ENCODE measurements at regions not wholly inside any gene's neighbourhood (a gene's known extent, or its start where the extent isn't known, plus 50 kb on each side); places are given as distances from the start of the nearest gene placed in this dataset.

GRCh38 chr18:21997207-21998143, 171.9 kb upstream of the GATA6 start:
- DNase-seq = no peak

DNA sequence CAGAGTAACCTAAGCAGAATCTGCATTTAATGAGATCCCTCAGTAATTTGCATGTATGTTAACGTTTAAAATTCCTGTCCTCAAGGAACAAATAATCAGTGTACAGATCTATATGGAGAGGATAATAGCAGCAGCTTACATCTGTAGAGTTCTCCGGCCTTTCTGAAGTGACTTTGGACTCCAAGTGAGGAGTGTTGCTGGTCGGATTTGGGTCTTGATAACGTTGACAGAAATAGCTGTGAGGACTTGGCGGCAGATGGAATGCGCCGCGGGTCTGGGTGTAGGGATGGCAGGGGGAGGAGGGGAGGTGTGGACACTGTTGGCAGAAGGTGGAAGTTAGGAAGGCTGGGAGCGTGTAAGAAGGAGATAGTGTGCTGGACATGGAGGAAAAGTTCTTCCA, 170.9 kb upstream of the GATA6 start:
- DNase-seq = no peak

- DNase-seq = no peak
Observed at GRCh38 chr18:22001912-22002487, 167.4 kb upstream of the GATA6 start.

GRCh38 chr18:22005191-22005841, 164.1 kb upstream of the GATA6 start:
- DNase-seq = no peak

DNA sequence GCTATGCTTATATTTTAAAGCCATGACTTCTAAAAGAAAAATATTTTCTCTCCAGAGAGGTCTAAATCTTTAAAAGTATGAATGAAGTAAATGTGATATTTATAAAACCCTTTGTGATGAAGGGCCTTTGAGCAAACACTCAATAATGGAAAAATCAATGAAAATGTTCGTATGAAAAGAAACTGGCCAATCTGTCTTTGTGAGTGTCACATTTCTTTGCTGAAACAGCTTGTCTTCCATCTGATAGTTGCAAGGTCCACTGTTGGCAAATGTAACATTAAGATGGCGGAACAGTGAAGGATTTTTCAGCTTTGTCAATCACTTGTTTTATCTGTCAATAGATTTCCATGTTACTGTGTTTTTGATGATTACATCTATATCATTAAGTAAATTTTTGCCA, 162.9 kb upstream of the GATA6 start:
- DNase-seq = no peak

DNA sequence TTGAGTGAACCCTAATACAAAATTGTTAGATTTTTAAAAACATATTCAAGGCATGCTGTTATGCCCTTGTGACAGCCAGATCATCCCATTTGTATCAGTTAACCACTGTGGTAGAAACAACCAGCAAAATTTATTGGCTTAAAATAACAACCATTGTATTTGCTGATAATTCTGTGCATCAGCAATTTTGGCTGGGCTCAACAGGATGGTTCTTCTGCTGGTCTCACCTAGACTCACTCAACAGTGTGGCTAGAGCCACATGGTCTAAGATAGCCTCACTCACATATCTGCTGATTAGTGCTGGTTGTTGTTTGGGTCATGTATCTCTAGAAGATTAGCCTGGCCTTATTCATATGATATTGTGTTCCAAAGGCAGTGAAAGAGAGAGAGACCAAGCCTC, 160.1 kb upstream of the GATA6 start:
- DNase-seq = no peak

DNA sequence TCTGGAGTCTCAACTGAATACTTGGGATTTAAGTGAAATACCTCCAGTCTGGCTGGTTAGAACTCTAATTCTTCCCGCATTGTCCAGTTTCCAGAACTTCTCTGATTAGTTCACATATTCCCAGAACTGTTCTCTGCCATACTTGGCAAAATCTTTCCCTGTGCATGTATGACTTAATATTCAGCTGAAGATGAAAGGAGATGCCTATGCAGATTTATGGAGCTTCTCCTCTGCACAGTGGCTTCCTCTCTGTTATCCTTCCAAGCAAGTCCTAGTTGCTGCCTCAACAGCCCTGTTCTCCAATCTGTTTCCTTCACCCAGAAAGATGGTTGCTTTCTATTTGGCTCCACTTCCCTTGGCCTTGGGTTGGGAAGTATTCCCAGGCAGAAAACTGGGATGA, 155.4 kb upstream of the GATA6 start:
- DNase-seq = no peak

GRCh38 chr18:22015156-22015555, 154.2 kb upstream of the GATA6 start:
- DNase-seq = no peak

- DNase-seq = no peak
Observed at GRCh38 chr18:22018366-22018765, 151.0 kb upstream of the GATA6 start.

DNA sequence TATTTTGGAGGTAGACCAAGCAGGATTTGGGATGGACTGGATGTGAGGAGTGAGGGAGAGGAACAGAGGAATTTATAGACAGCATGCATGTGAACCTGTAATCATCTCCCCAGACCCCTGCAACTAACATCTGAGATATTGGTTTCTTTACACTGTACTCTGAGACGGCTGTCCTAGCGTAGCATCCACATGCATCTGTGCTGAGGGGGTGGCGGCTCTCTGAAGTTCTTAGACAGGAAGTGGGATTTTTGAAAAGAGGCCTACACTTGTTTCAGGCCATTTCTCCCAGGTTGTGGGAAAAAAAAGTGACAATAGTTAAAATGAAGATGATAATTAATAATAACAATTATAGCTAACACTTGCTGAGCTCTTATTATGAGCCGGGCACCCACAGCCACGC, 150.2 kb upstream of the GATA6 start:
- DNase-seq = no peak

DNA sequence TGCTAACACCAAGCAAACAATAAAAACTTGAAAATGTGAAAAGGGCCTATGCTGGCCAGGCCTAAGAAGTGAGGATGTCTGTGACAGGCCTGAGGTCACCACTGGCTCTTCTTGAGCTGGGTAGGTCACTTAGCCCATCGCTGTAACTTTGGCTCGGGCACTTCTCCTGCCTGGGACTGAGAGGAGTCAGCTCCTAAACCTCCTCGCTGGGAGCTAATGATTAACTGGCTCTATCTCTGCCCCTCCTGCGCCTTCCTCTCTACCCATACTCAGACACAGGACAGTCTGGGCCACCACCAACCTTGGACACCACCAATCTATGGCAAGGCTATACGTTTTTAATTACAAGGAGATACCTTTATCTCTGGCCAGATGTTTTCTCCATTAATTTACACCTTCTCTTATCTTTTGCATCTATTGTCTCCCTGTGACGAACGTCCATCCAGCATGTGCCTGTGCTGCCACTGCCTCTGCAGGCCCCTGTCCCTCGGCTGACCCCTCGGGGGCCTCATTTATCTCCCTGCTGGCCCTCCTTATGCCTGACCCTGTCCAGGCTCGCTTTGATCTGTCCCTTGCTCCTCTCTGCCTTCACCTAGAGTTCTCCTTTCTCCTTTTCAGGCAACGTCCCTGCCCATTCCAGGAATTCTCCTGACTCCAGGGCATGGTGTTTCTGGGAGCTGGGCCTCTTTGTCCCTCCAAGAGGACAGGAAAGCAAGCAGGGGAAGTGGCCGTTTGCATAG, 149.1 kb upstream of the GATA6 start:
- no peak for DNase-seq

GRCh38 chr18:22020867-22021370, 148.5 kb upstream of the GATA6 start:
- DNase-seq = no peak

- no peak for DNase-seq
Observed at GRCh38 chr18:22021701-22022100, 147.7 kb upstream of the GATA6 start.

DNA sequence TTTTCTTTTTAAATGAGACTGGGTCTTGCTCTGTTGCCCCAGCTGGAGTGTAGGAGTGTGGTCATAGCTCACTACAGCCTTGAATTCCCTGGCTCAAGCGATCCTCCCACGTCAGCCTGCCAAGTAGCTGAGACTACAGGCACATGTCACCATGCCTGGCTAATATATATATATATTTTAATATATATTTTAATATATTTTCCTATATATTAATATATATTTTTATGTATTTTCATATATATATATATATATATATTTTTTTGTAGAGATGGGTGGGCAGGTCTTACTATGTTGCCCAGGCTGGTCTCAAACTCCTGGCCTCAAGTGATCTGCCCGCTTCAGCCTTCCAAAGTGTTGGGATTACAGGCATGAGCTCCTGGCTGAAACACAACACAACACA, 144.5 kb upstream of the GATA6 start:
- no peak for DNase-seq

DNA sequence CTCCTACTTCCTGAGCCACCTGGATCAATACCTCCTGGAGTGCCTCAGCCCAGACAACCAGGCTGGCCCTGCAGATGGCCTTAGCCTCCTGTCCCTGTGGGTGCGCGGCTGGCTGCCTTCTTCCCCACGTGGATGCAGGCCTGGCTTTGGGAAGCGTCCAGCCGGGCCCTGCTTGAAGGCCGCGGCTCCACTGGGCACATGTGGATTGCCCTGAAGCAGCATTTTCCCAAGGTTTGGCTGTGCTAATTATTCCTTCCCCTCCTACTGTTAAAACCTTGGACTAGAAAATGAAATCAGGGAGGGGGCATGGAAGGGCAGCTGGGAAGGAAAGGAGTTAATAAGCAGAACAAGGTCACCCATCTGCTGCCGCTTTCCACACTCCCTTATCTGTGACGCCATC, 143.0 kb upstream of the GATA6 start:
- no peak for DNase-seq

- DNase-seq = no peak
Observed at GRCh38 chr18:22026889-22027288, 142.5 kb upstream of the GATA6 start.

DNA sequence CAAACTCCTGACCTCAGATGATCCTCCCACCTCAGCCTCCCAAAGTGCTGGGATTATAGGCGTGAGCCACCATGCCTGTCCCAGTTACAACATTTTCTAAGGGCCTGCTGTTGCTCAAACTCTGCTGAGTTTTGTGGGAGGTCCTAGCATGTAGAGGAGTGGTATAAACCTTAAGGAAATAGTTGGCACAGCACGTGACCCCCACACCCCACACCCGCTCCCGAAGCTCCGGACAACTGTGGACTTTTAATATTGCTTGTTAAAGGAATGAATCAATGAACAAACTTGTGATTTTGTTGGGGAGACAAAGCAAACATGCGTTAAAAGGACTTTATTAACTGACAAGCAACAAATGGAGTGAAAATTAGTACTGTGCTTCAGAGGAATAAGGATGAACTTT, 137.8 kb upstream of the GATA6 start:
- no peak for DNase-seq

- DNase-seq = no peak
Observed at GRCh38 chr18:22032392-22032961, 136.9 kb upstream of the GATA6 start.

- DNase-seq = no peak
Observed at GRCh38 chr18:22033085-22033484, 136.3 kb upstream of the GATA6 start.

- DNase-seq = no peak
Observed at GRCh38 chr18:22034276-22034675, 135.1 kb upstream of the GATA6 start.

DNA sequence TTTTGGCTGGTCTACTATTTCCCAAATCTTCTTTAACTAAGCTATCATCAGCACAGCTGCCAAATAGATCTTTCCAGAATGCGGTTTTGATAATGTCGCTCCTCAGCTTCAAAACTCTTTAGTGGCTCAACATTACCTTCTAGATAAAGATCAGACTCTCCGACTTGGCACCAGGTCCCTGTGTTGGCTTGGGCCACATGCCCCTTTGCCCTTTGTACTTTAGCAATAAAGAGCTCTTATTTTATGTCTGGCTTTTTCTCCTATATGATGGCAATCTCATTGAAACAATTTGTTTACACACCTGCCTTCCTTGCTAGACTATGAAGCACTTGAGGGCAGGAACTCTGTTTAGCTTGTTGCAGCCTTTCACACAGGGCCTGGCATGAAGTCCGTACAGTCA, 128.9 kb upstream of the GATA6 start:
- no peak for DNase-seq

GRCh38 chr18:22043837-22044236, 125.6 kb upstream of the GATA6 start:
- DNase-seq = no peak

Measured in activated gamma-delta T cell (primary cell).